CD4-positive, alpha-beta T cell (primary cell): ENCODE measurements at regions not wholly inside any gene's neighbourhood (a gene's known extent, or its start where the extent isn't known, plus 50 kb on each side); places are given as distances from the start of the nearest gene placed in this dataset.

ENCODE experiments used
- ATAC-seq: fragments of 200-7000 bp; cut with Tn5 transposase; one replicate; pipeline ENCODE4 v1.10.0; 2022; ENCODE audit warnings: mild to moderate bottlenecking; ENCODE audit not compliant: poor library complexity
- CTCF ChIA-PET: fragments of 350-600 bp; sonication (Branson Sonifier 250); formaldehyde crosslinking; loops from one replicate; lab custom pipeline; 2021; ENCODE audit warnings: antibody characterized with exemption, inconsistent platforms; lab: Charles Lee
- POLR2A ChIA-PET: fragments of 350-600 bp; sonication (Branson Sonifier 250); formaldehyde crosslinking; loops from one replicate; lab custom pipeline; 2021; ENCODE audit warnings: antibody characterized with exemption, inconsistent platforms; lab: Charles Lee
- DNase-seq, 14 experiments: peaks; one replicate each; pipeline ENCODE4 v3.0.0-alpha.2; 2013 to 2020; ENCODE audit warnings: mixed read lengths in 2 of 14
- H3K27ac ChIP-seq, 2 donors: one replicate each; pipeline versions ENCODE4 v1.5.1 to v1.7.0; 2013; ENCODE audit warnings: low read length in 2 of 2, low read depth in 1 of 2, mild to moderate bottlenecking in 1 of 2
- H3K27me3 ChIP-seq, 2 experiments: 1 replicate in 1 of 2; 2 replicates in 1 of 2; pipeline versions ENCODE4 v1.6.1 to v1.7.0; 2013; ENCODE audit warnings: low read length in 2 of 2, control low read depth in 1 of 2, mild to moderate bottlenecking in 1 of 2, moderate library complexity in 1 of 2; ENCODE audit not compliant: insufficient read depth in 2 of 2, control insufficient read depth in 1 of 2
- H3K36me3 ChIP-seq: one replicate; pipeline ENCODE4 v1.6.1; 2013; ENCODE audit warnings: low read length, control low read depth; ENCODE audit not compliant: insufficient read depth
- H3K4me1 ChIP-seq: one replicate; pipeline ENCODE4 v1.6.1; 2013; ENCODE audit warnings: low read length, control low read depth; ENCODE audit not compliant: insufficient read depth
- H3K4me3 ChIP-seq: one replicate; pipeline ENCODE4 v1.5.1; 2013; ENCODE audit warnings: mild to moderate bottlenecking, low read length, moderate library complexity
- H3K9me3 ChIP-seq, 2 experiments: 1 replicate in 1 of 2; 2 replicates in 1 of 2; pipeline versions ENCODE4 v1.6.1 to v1.7.0; 2013; ENCODE audit warnings: low read length in 2 of 2, mild to moderate bottlenecking in 2 of 2, control low read depth in 1 of 2, moderate library complexity in 1 of 2; ENCODE audit not compliant: control insufficient read depth in 1 of 2, insufficient read depth in 1 of 2
- H3K27ac Mint-ChIP-seq: one replicate; pipeline ENCODE4 v1.8.0; 2020; ENCODE audit warnings: mixed read lengths
- H3K27me3 Mint-ChIP-seq: one replicate; pipeline ENCODE4 v1.8.0; 2021; ENCODE audit warnings: mixed read lengths
- H3K36me3 Mint-ChIP-seq: one replicate; pipeline ENCODE4 v1.8.0; 2021; ENCODE audit warnings: low read depth, mixed read lengths
- H3K4me1 Mint-ChIP-seq: one replicate; pipeline ENCODE4 v1.8.0; 2021; ENCODE audit warnings: low read depth, mixed read lengths
- H3K4me3 Mint-ChIP-seq: one replicate; pipeline ENCODE4 v1.8.0; 2020; ENCODE audit warnings: mild to moderate bottlenecking, mixed read lengths
- H3K9me3 Mint-ChIP-seq: one replicate; pipeline ENCODE4 v1.8.0; 2020; ENCODE audit warnings: mixed read lengths
- CTCF ChIP-seq: fragments of 200-600 bp; IDR thresholded peaks from one replicate; pipeline ENCODE4 v1.8.0; 2022; ENCODE audit warnings: antibody characterized with exemption, mild to moderate bottlenecking
- intact Hi-C, 2 experiments: fragments of 100-400 bp; cut with DNase I in 1 of 2; cut with micrococcal nuclease in 1 of 2; formaldehyde crosslinking; loops; one replicate each; pipeline versions ENCODE4 v1.15.1 to v1.9.0; 2023 to 2025; cut with DNase I, micrococcal nuclease

DNA sequence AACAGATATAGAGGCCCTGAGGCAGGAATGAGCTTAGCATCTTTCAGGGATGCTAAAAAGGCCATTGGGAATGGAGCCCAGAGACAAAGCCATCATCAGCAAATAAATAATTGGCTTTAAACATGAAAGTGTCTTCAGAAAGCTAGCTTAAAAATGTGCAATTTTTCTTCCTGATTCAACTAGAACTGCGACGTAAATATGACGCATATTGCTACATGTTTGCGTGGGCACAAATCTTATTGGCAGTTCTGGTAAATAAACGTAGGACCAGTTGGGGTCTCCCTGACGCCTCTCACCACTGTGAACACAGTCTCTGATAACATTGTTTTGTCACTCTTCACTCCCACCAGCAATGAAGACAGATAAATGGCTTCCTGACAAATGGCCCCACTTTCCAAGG is 97.3 kb upstream of the SRD5A3 start:
- CTCF ChIA-PET, result no interaction called here
- H3K4me1 ChIP-seq, result no peaks in the 10 kb centered on the region
- peaks cover 6% of the 10 kb centered on the region for H3K27me3 Mint-ChIP-seq
- intact Hi-C loops, result no loop called here
- no peak for TF ChIP-seq CTCF
- no peaks in the 10 kb centered on the region for H3K36me3 Mint-ChIP-seq
- DNase-seq (no peak), ATAC-seq (no peak)
- H3K4me3 ChIP-seq, result no peak overlapping the region
- no peak overlapping the region for H3K27ac ChIP-seq
- POLR2A ChIA-PET, result no interaction called here
- H3K36me3 ChIP-seq, result no peaks in the 10 kb centered on the region
- peaks cover 0 to 3% of the 10 kb centered on the region in 2 experiments for H3K27me3 ChIP-seq
- H3K27ac Mint-ChIP-seq, result no peak overlapping the region
- H3K9me3 Mint-ChIP-seq, result no peaks in the 10 kb centered on the region
- no peak overlapping the region for H3K4me3 Mint-ChIP-seq
- H3K9me3 ChIP-seq, result no peaks in the 10 kb centered on the region
- H3K4me1 Mint-ChIP-seq, result no peaks in the 10 kb centered on the region

DNA sequence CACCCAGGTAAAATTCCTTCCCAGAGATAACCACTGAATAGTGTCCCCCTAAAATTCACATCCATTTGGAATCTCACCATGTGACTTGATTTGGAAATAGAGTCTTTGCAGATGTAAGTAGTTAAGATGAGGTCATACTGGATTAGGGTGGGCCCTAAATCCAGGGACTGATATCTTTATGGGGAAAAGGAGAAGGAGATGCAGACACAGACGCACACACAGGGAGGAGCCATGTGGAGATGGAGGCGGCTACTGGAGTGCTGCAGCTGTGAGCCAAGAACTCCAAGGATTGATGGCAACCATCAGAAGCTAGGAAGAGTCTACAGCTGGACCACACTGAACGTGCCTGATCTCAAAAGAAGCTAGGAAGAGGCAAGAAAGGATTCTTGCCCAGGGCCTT is 96.6 kb upstream of the SRD5A3 start:
- CTCF ChIA-PET, result interaction anchor here (0.7 kb wide), 1 partner anchor 11 kb away, joined by 3 read pairs; no protein-coding TSS in a partner anchor

DNA sequence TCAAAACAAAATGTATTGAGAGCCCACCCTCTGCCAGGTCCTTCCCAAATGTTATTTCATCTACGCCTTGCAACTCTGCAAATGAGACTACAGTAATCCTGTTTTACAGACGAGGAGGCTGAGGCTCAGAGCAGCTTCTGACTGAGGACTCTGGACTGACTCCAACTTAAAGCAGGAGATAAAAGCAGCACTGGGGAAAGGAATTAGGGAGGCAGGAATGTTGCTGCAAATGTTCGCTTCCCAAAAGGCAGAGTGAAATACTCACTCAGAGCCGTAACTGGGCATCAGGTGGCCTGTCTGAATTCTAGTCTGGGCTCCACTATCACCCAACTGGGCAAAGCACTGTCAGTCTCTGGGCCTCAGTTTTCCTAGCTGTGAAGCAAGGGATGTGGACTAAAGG is 94.7 kb upstream of the SRD5A3 start:
- H3K27me3 ChIP-seq, result peaks cover 0 to 6% of the 10 kb centered on the region in 2 experiments
- ChIA-PET CTCF (no interaction called here), POLR2A (no interaction called here)
- intact Hi-C loops, result no loop called here
- H3K4me1 ChIP-seq, result no peaks in the 10 kb centered on the region
- TF ChIP-seq CTCF, result no peak
- H3K4me3 Mint-ChIP-seq, result no peak overlapping the region
- H3K4me3 ChIP-seq, result no peak overlapping the region
- H3K36me3 Mint-ChIP-seq, result no peaks in the 10 kb centered on the region
- H3K27me3 Mint-ChIP-seq, result peaks cover 13% of the 10 kb centered on the region
- DNase-seq (no peak), ATAC-seq (no peak)
- H3K9me3 Mint-ChIP-seq, result no peaks in the 10 kb centered on the region
- no peak overlapping the region for H3K27ac Mint-ChIP-seq
- no peaks in the 10 kb centered on the region for H3K36me3 ChIP-seq
- H3K27ac ChIP-seq, result no peak overlapping the region
- no peaks in the 10 kb centered on the region for H3K4me1 Mint-ChIP-seq
- H3K9me3 ChIP-seq, result no peaks in the 10 kb centered on the region

More for the DNA sequence above, 96.6 kb upstream of the SRD5A3 start:
- ATAC-seq (no peak), DNase-seq (no peak)
- Histone ChIP-seq H3K4me3 (no peak overlapping the region), H3K4me1 (no peaks in the 10 kb centered on the region), H3K27me3 (peaks cover 0 to 3% of the 10 kb centered on the region in 2 experiments), H3K9me3 (no peaks in the 10 kb centered on the region), H3K36me3 (no peaks in the 10 kb centered on the region), H3K27ac (no peak overlapping the region)
- H3K36me3 Mint-ChIP-seq, result no peaks in the 10 kb centered on the region
- no peaks in the 10 kb centered on the region for H3K4me1 Mint-ChIP-seq
- H3K9me3 Mint-ChIP-seq, result no peaks in the 10 kb centered on the region
- no peaks in the 10 kb centered on the region for H3K27me3 Mint-ChIP-seq
- intact Hi-C loops, result no loop called here
- H3K27ac Mint-ChIP-seq, result no peak overlapping the region
- TF ChIP-seq CTCF, result no peak
- POLR2A ChIA-PET, result no interaction called here
- H3K4me3 Mint-ChIP-seq, result no peak overlapping the region
